Fibroblast of villous mesenchyme (primary cell): ENCODE measurements at regions not wholly inside any gene's neighbourhood (a gene's known extent, or its start where the extent isn't known, plus 50 kb on each side); places are given as distances from the start of the nearest gene placed in this dataset.

ENCODE experiments used
- DNase-seq: peaks from one replicate; pipeline ENCODE4 v3.0.0-alpha.2; 2010; ENCODE audit warnings: low read depth
- H3K4me3 ChIP-seq: 2 replicates; pipeline ENCODE4 v1.5.1; 2011; ENCODE audit warnings: low read depth, mild to moderate bottlenecking, low read length
- TF ChIP-seq, protein P1 (sequence below): IDR thresholded peaks from 2 replicates; pipeline ENCODE4 v1.5.1; 2012; ENCODE audit warnings: low read depth, mild to moderate bottlenecking, low read length; ENCODE audit not compliant: insufficient read depth

DNA sequence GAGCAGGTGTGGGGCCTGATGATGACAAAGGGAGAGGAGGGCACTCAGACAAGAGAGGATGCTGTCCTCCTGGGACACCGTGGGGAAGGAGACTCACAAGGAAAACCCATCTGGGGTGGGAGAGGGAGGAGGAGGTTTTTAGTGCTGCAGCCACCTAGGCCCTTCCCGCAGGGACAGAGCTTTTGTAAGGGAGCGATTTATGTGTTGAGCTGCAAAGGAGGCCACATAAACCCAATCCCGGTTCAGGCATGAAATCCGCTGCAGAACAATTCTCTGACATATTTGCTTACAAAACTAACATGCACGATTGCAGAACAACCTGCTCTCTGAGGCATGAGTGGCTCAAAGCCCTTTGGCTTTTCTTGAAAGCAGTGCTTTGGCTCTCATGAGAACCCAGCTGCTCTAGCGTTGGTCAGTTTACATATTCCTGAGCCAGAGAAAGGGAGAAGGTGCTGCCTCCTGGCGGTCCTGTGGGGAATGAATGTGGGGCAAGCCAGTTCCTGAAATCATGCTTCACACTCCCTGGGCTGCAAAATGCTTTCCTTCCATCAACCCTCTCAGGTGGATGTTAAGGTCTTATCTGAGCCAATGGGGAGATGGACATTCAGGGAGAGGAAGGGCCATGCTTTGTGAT lies 122.4 kb upstream of the NLRP1 start:
- DNase-seq, result peak; percentile 44
- no peak overlapping the region for H3K4me3 ChIP-seq
- TF ChIP-seq, protein P1, sequence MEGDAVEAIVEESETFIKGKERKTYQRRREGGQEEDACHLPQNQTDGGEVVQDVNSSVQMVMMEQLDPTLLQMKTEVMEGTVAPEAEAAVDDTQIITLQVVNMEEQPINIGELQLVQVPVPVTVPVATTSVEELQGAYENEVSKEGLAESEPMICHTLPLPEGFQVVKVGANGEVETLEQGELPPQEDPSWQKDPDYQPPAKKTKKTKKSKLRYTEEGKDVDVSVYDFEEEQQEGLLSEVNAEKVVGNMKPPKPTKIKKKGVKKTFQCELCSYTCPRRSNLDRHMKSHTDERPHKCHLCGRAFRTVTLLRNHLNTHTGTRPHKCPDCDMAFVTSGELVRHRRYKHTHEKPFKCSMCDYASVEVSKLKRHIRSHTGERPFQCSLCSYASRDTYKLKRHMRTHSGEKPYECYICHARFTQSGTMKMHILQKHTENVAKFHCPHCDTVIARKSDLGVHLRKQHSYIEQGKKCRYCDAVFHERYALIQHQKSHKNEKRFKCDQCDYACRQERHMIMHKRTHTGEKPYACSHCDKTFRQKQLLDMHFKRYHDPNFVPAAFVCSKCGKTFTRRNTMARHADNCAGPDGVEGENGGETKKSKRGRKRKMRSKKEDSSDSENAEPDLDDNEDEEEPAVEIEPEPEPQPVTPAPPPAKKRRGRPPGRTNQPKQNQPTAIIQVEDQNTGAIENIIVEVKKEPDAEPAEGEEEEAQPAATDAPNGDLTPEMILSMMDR, result peak; percentile 73

DNA sequence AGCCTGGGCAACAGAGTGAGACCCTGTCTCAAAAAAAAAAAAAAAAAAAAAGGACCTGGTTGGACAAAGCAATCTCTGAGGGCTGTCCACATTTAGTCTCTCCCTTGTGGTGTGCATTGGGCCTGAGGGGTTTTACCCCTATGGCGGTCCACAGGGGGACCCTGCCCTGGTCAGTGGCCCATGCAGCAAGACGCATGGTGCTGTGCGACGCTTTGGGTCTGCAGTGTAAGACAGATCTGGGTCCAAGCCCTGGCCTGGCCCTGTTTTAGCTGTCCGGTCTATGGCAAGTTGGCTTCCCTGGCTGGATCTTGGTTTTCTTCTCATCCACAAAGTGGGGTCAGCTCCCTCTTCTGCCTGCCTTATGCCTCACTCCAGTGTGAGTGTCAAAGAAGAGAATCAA lies 123.2 kb upstream of the NLRP1 start:
- no peak overlapping the region for H3K4me3 ChIP-seq
- no peak for DNase-seq
- TF ChIP-seq, protein P1, result no peak

DNA sequence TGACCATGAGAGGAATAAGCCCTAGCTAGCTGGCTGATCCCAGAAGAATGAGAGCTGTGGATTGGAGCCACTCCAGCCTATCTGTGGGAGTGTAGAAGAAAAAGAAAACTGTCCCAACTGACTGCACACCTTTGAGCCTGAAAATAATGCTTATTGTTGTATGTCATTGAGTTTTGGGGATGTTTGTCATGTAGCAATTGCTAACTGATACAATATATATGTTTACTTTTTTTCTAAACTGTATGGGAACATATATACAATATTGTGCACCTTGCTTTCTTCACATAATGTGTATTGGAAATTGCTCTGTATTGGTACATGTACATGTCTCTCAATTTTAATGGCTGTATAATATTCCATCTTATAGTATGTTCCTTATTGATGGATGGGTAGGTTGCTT lies 124.0 kb upstream of the NLRP1 start:
- no peak for DNase-seq
- TF ChIP-seq, protein P1, result no peak
- no peak overlapping the region for H3K4me3 ChIP-seq

DNA sequence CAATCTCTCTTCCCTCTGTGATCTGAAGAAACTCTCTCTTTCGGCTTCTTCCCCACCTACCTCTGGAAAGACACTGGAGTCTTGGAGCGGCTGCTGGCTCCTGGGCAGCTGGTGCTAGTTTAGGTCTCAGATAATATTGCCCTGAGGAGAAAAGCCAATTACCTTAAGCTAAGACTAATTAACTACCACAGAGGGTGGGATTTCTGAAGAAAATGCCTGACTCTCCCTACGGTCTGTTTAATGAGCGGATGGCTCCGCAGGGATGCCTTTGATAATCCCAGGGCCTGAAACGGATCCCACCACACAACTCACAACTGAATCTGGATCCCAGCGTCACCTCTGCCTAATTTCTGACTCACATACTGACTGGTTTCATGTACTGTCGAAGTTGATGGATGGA lies 127.0 kb upstream of the NLRP1 start:
- no peak overlapping the region for H3K4me3 ChIP-seq
- TF ChIP-seq, protein P1, result no peak
- no peak for DNase-seq

DNA sequence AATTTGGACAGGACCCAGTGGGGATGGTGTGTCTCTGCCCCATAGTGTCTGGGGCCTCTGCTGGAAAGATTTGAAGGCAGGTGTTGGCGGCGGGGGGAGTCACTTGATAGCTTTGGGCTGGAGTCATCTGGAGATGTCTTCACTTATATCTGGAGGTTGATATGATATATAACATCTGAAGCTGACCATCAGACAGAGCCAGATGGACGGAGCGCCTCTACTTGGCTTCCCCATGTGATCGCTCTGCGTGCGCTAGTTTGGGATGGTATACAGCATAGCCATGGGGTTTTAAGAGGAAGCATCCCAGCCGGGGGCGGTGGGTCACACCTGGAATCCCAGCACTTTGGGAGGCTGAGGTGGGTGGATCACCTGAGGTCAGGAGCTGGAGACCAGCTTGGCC lies 130.7 kb upstream of the NLRP1 start:
- TF ChIP-seq, protein P1, result no peak
- DNase-seq, result no peak
- no peak overlapping the region for H3K4me3 ChIP-seq

DNA sequence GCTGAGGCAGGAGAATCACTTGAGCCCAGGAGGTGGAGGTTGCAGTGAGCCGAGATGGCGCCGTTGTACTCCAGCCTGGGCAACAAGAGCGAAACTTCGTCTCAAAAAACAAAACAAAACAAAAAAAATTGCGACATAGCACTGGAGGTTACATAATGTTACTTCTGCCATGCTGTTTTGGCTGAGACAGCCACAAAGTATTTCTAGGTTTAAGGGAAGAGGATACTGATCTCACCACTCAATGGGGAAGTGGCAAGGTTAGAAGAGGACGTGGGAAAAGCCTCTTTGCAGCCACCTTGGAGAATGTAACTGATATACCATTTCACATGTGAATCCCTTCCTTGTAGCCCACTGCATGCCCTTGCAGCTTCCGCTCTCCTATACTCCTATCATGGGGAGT lies 131.2 kb upstream of the NLRP1 start:
- TF ChIP-seq, protein P1, result no peak
- DNase-seq, result no peak
- H3K4me3 ChIP-seq, result no peak overlapping the region

DNA sequence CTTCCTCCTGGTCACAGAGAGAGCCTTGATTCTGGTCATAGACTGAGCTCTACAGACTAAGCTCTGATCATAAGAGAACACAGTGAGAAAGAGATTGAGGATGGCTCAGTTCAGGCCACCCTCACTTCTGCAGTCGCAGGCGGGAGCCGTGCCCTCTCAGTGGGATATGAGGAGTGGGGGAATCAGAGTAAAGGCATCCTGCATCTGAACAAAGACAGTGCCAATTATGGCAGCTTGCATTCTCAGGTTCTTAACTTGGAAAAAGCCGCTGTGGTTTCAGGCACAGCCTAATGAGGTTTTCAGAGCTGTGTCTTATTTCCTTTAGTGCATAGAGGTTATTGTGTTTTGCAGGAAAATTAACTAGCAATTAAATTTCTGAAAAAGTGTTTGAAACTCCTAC lies 134.4 kb upstream of the NLRP1 start:
- H3K4me3 ChIP-seq, result no peak overlapping the region
- no peak for DNase-seq
- TF ChIP-seq, protein P1, result no peak
